Peyer's patch (tissue), 4 donors: ENCODE measurements at regions not wholly inside any gene's neighbourhood (a gene's known extent, or its start where the extent isn't known, plus 50 kb on each side); places are given as distances from the start of the nearest gene placed in this dataset.

Source experiments
- POLR2A ChIP-seq, 2 donors: fragments of 450-650 bp; IDR thresholded peaks; one replicate each; pipeline ENCODE4 v1.5.1; 2017; ENCODE audit warnings: antibody characterized with exemption in 2 of 2, mild to moderate bottlenecking in 2 of 2, moderate library complexity in 2 of 2
- TF ChIP-seq, protein P1 (sequence below), 6 experiments: fragments of 450-650 bp in 4 of 6; fragments of 200-600 bp in 2 of 6; sonication (generic) in 1 of 6; IDR thresholded peaks; one replicate each; pipeline ENCODE4 v1.5.1; 2017 to 2019; ENCODE audit warnings: antibody characterized with exemption in 6 of 6, mild to moderate bottlenecking in 3 of 6, moderate library complexity in 1 of 6

DNA sequence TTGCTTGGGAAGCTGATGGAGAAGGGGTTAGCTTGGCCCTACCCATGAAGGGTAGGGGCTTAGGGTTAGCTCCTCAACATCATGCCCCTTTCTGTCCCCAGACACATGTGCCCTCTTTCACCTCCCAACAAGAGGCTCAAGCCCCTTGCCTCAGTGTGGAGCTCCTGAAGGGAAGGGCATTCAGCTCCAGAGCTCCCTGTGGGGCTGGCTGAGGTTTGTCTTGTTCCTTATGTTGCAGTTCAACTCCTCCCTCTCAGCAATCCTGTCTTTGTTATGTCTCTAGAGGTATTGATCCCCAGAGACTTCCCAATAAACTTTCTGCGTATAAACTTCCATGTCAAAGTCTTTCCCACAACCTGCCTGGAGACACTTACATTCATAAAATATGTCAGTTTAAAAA lies 252.2 kb upstream of the SP4 start:
- TF ChIP-seq, protein P1, sequence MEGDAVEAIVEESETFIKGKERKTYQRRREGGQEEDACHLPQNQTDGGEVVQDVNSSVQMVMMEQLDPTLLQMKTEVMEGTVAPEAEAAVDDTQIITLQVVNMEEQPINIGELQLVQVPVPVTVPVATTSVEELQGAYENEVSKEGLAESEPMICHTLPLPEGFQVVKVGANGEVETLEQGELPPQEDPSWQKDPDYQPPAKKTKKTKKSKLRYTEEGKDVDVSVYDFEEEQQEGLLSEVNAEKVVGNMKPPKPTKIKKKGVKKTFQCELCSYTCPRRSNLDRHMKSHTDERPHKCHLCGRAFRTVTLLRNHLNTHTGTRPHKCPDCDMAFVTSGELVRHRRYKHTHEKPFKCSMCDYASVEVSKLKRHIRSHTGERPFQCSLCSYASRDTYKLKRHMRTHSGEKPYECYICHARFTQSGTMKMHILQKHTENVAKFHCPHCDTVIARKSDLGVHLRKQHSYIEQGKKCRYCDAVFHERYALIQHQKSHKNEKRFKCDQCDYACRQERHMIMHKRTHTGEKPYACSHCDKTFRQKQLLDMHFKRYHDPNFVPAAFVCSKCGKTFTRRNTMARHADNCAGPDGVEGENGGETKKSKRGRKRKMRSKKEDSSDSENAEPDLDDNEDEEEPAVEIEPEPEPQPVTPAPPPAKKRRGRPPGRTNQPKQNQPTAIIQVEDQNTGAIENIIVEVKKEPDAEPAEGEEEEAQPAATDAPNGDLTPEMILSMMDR (IDR thresholded peaks at IDR 0.05) = no peak
- TF ChIP-seq POLR2A (IDR thresholded peaks at IDR 0.05) = no peak
